OCI-LY3 (cell line): ENCODE measurements at regions not wholly inside any gene's neighbourhood (a gene's known extent, or its start where the extent isn't known, plus 50 kb on each side); places are given as distances from the start of the nearest gene placed in this dataset.

Experiments
- CTCF ChIP-seq: fragments of 200-600, 300-600 bp; sonication (generic); IDR thresholded peaks from 2 replicates; pipeline ENCODE4 v1.5.1; 2014; ENCODE audit warnings: antibody characterized with exemption, low read length, low read depth
- EZH2phosphoT487 ChIP-seq: fragments of 200-600 bp; shearing (Covaris generic); IDR thresholded peaks from 2 replicates; pipeline ENCODE4 v1.6.1; 2018; ENCODE audit warnings: antibody characterized with exemption, mixed run types, low read depth

GRCh38 chr14:101630056-101630965 is 69.0 kb downstream of the DIO3 start:
- TF ChIP-seq CTCF (no peak), EZH2phosphoT487 (no peak)
